ENCODE measurements at regions not wholly inside any gene's neighbourhood (a gene's known extent, or its start where the extent isn't known, plus 50 kb on each side); places are given as distances from the start of the nearest gene placed in this dataset.
A peak's percentile ranks its signal among the peaks of the same experiment; 100 is the strongest.

- DNase-seq: no peak
These were observed 117.5 kb upstream of the ZNF521 start for GRCh38 chr18:25469489-25469888.

GRCh38 chr18:25467226-25467987, 115.4 kb upstream of the ZNF521 start:
- peak; percentile 28 for DNase-seq

DNA sequence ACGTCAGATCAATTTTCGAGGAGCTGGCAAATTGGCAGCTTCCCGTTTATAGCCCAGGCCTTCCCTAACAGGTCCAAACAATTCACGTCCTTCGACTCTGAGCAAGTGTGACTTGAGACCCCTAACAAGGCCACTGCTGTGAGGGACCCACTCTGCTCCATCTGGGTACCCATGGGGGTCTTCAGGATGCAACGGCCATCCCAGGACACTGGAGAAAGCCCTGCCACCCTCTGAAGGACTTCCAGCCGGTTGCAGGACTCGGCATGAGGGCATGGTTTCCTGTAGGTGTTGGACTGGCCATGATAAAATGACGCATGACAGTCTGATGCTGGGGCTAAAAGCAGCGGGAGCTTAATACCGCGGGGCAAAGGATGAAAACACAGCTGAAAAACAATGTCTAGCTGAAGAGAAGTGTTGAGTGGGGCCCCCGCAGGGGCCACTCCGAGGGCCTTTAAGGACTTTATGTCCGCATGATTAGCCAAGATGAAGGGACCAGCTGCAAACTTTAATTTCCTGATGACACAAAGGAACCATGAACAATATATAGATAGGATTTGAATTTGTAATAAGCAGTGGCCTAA, 113.3 kb upstream of the ZNF521 start:
- no peak for DNase-seq

- no peak for DNase-seq
These were observed 112.3 kb upstream of the ZNF521 start for GRCh38 chr18:25464227-25464626.

GRCh38 chr18:25463726-25464125, 111.8 kb upstream of the ZNF521 start:
- no peak for DNase-seq

DNA sequence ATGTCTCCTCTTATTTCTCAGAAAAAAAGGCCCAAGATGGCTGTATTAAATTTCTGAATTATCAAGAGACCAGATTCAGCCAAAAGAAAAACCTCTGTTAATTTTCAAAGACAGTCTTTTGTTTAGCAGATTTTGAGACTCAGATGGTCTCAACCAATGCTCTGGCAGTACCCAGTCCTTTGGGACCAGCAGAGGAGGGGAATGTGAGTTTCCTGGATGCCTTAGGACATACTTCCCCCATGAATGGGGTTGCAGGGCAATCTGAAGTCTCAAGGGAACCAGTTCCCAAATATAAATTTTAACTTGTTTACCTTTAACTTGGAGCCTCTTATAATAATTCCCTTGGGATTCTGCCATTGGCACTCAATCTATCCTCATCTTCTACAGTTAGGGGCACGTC, 107.8 kb upstream of the ZNF521 start:
- peak; percentile 7 for DNase-seq

- DNase-seq: peak; percentile 64
These were observed 105.6 kb upstream of the ZNF521 start for GRCh38 chr18:25457601-25458000.

DNA sequence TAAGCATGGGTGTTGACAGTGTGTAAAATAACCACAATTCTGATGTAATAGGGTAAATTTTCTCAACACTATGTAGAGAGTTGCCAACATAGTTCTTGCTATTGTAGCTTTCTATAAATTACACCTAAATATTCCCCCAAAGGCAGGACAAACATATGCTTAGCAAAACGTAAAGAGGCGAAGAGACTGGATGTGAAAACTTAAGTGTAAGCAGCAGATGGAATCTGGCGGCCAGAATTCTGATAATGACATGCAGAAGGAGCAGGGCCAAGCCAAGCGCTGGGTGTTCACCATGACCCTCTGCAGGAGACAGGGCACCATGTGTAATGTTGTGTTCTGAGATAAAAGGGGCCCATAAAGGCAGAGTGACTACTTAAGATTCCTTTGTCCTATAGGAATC, 105.2 kb upstream of the ZNF521 start:
- no peak for DNase-seq

GRCh38 chr18:25456334-25457010, 104.5 kb upstream of the ZNF521 start:
- no peak for DNase-seq

- no peak for DNase-seq
These were observed 103.7 kb upstream of the ZNF521 start for GRCh38 chr18:25455646-25456045.

DNA sequence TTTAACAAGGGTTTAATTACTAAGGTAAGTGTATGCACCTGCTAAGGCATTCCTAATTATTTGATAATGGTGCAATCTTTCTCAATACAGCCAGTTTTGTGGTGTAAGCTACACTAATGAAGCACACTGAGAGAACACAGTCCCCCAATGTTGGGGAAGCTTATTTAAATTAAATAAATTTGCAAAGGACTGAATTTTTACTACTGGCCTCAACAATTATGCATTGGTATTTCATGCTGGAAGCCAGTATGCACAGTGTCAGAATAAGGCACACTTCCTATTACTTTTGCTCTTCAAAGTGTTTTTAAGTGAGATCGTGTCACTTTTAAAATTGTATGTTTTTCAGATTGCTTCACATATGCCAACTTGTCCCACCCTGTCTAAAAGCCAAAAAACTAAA, 103.2 kb upstream of the ZNF521 start:
- no peak for DNase-seq

GRCh38 chr18:25454730-25455129, 102.8 kb upstream of the ZNF521 start:
- no peak for DNase-seq

- no peak for DNase-seq
These were observed 102.3 kb upstream of the ZNF521 start for GRCh38 chr18:25454270-25454659.

DNA sequence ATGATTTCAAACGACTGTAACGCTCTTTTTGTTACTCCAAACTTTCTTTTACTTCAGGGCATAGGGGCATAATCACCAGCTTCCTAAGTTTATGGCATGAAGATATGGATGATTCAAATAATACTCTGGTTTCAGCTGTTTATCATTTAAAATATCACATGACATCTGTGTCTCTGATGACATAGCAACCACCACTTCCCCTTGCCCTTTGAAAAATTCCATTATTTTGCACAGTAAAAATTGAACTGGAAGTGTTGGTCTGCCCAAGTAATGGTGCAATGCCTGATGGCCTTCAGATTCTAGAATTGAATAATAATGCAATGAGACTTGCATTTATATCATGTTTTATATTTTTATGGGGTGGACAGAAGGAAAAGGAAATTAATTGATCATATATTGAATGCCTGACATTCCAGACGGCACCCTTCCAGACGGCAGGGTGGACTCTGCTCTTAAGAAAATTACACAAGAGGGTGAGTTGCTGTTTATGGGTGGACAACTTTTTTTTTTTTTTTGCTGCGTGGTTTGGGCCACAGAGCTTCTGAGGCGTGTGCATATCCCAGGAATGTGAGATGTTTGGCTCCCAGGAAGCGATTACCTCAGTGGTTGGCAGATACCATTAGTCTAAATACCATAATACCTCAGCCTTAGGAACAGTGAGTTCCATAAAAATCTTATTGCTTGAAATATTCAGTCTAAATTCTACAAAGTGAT, 101.7 kb upstream of the ZNF521 start:
- peak; percentile 48 for DNase-seq

- no peak for DNase-seq
These were observed 99.2 kb upstream of the ZNF521 start for GRCh38 chr18:25451077-25451658.

GRCh38 chr18:25449046-25449445, 97.1 kb upstream of the ZNF521 start:
- DNase-seq: no peak

- DNase-seq: no peak
These were observed 95.0 kb upstream of the ZNF521 start for GRCh38 chr18:25446972-25447371.

DNA sequence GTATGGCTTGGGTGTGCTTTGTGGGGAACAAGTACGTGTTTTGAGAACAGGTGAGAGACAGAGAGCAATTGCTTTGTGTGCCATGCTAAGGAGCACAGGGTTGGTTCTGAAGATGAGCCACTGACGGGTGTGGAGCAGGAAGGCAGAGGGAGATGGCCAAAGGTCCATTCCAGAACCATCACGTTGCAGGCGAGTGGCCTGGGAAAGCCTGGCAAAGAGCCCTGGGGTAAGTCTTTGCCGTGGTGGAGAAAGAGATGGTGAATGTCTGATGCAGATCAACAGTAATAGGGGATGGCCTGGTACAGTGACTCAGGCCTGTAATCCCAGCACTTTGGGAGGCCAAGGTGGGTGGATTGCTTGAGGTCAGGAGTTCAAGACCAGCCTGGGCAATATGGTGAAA, 93.5 kb upstream of the ZNF521 start:
- no peak for DNase-seq

GRCh38 chr18:25443776-25444175, 91.8 kb upstream of the ZNF521 start:
- no peak for DNase-seq

DNA sequence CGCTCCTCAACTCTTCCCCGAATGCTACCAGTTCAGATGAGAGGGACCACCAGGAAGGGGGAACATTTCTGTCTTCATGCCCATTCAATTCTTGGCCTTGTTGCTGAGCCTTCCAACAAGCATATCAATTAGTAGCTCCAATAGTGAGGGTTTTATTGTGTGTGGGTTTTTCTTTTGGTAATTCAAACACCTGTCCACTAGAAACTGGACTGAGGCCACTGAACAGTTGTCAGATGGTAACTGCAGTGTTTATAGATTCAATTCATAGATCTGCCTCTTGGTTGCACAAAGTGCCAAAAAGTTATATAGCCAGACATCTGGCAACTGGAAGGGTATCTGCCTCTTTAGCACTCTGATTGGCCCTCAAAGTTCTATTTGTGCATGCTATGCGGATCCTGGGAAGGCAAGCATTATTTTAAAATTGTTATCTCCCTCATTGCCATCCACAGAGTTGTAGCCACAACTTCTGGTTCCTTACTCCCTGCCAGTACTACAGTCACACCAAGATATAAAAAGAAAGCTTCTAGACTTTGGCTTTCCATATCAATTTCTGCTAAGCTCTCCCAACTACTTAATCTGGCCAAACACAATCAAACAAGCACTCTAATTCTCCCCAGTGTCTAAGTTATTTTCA, 83.3 kb upstream of the ZNF521 start:
- no peak for DNase-seq

DNA sequence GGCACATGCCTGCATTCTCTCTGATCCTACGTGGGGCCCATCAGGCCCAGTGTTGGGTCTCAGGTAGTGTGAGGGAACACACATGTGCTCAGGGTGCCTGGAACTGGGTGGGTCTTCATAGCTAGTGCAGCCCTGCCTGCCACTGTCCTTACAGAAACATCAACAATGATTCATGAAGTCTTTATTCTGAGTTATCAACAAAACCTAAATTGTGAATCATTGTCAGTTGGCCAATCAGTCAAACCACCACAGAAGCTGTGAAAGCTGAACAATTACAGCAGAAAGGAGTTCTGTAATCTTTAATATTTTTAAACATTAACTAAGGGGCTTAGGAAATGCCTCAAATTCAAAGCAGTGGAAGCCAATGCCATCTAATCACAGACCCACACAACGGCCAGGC, 82.8 kb upstream of the ZNF521 start:
- DNase-seq: no peak

DNA sequence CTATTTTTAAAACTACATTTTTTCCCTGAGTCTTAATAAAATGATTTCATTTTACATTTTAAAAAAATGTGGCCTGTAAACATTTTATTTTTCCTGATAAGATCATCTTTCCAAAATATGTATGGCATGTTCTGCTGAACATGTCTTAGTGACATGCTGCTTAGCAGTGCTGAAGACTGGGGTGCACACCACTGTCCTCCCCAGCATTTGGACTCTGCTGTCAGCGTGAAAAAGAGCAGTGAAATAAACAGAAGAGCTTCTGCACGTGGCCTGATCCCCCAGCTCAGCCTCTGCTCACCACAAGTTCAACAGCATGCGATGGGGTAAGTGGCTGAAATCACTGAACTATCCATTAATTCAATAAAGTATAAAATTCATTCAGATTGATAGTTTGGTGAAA, 81.6 kb upstream of the ZNF521 start:
- DNase-seq: no peak

DNA sequence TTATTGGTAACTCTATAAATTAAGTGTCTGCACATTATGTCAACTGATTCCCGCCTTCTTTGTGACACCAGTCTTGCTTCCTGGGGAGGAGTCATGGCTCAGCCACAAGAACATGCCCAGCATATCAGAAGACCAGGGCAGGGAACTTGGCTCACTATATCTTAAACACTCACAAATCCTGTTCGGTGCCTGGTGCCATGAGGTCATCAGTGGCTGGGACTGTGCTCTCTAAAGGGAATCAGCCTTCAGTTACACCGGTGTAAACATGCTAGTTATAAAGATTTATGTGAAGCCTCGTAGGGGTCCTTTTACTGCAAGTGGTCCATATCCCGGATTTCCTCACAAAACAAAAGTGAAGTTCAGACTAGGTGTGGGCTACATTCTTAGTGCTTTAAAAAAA, 73.1 kb upstream of the ZNF521 start:
- no peak for DNase-seq
